Erythroblast (primary cell): ENCODE measurements at regions not wholly inside any gene's neighbourhood (a gene's known extent, or its start where the extent isn't known, plus 50 kb on each side); places are given as distances from the start of the nearest gene placed in this dataset.

Experiments
- GATA1 ChIP-seq: IDR thresholded peaks from 2 replicates; pipeline ENCODE4 v1.6.1; 2011; ENCODE audit warnings: low read depth, mild to moderate bottlenecking, control low read depth, low read length, moderate library complexity
- POLR2A ChIP-seq: IDR thresholded peaks from 2 replicates; pipeline ENCODE4 v1.6.1; 2011; ENCODE audit warnings: mild to moderate bottlenecking, low read length

- no peak for TF ChIP-seq POLR2A
- no peak for TF ChIP-seq GATA1
Measured at GRCh38 chr1:59169703-59170102, 127.2 kb upstream of the FGGY start.
